HS-27A (cell line): ENCODE measurements at regions not wholly inside any gene's neighbourhood (a gene's known extent, or its start where the extent isn't known, plus 50 kb on each side); places are given as distances from the start of the nearest gene placed in this dataset.
"Not testable (repeated sequence)": the region's sequence is repeated elsewhere in the genome, so short reads cannot be mapped to it uniquely, and the experiment has no call there.

Source experiments
- DNase-seq: peaks from one replicate; pipeline ENCODE4 v3.0.0-alpha.2; 2012; ENCODE audit warnings: low read depth, missing footprints

DNA sequence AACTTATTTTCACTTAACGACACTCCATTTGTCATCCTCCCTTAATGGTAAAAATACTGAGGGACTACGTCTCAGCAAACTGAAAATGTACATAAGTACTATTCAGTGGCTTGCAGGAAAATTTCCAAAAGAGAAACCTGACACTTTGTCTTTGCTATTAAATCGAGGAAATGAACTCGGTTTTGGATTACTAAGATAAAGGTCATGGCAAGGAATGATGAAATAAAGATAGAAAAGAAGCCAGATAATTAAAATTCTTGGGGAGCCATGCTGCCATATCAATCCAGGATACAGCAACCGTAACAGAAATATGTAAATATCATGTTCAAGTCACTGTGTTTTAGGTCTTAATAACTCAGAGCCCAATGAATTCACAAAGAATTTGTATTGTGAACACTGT lies 647.8 kb downstream of the CDH9 start:
- DNase-seq = no peak

DNA sequence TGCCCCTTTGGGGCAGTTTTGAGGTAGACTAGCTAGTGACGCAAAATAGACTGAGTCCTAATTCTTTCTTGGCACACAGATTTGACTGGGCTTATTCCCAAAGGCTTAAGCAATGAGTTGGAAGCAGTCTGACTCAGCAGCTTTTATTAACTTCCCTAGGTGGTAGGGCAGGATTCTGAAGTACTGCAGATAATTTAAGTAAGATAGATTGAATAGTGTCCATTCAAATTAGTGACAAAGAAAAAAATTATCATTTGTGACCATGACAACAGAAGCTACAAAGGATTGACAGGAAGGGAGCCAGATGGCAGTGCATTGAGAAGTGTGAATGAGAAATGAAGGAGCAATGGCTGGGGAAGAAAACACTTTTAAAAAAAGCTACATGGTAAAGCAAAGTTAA lies 649.4 kb downstream of the CDH9 start:
- no peak for DNase-seq

DNA sequence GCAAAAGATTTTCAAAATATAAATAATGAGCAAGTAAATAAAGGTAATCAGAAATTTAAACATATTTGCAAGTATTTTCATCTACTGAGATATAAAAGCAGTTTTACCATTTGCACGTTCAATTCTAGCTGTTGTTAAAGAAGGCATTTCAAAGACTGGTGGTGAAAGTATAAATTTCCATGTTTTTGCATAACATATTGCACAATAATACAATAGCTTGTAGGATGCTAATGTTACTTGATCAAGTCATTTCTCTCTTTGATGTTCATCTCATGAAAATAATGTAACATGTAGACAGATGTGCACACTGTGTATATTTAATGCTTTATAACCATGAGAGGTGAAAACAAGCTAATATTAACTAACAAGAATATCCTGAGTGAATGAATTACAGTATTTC lies 651.9 kb downstream of the CDH9 start:
- DNase-seq = no peak

DNA sequence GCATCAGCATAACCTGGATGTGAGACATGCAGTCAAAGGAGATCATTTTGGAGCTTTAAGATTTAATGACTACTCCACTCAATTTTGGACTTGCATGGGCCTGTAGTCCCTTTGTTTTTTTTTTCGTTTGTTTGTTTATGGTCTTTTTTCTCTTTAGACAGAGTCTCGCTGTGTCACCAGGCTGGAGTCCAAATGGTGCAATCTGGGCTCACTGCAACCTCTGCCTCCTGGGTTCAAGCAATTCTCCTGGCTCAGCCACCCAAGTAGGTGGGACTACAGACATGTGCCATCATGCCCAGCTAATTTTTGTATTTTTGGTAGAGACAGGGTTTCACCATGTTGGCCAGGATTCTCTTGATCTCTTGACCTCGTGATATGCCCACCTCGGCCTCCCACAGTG lies 673.8 kb downstream of the CDH9 start:
- not testable (repeated sequence) for DNase-seq

DNA sequence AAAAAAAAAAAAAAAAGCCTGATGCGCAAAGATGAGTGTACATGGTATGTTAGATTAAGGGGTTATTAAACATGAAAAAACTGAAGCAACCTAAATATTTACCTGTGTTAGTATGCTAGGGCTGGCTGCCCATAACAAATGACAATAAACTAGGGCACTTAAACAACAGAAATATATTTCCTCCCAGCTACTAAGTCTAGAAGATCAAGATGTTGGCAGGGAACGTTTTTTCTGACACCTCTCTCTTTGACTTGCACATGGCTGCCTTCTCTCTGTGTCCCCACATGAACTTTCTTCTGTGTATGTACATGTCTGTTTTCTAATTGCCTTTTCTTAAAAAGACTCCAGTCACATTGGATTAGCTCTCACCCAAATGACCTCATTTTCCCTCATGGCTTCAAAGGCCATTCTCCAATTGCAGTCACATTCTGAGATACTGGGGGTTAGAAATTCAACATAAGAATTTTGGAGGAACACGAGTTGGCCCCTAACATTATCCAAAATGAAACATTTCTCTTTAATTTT lies 694.5 kb downstream of the CDH9 start:
- DNase-seq = no peak

GRCh38 chr5:26339576-26339975 lies 698.8 kb downstream of the CDH9 start:
- no peak for DNase-seq

DNA sequence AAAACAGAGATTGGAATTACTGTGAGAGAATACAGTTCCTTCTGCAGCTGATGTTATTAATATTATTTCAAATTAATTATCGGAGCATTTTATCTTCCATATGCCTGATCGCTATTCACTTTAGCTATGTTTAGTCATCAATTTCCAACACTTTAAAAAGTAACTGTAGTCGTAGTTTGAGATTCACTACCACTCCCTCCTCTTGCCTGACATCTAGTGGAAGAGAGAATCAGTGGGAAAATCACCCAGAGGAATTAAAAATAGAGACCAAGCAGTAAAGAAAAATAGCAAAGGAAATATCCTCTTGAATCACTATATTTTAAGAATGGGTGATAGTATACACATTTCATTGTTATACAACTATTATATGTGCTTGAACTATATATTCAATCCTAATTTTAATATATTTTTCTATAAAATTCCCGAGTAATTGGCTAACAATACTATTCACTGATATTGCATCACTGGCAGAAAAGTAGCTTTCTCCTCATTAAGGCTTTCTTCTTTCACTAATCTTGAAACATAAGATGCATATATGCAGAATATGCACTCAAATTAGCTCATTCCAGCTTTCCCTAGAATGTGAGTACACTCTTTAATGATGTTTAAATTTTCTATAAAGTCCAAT lies 708.7 kb downstream of the CDH9 start:
- DNase-seq = no peak

- no peak for DNase-seq
Observed at GRCh38 chr5:26326153-26326759, 712.1 kb downstream of the CDH9 start.

DNA sequence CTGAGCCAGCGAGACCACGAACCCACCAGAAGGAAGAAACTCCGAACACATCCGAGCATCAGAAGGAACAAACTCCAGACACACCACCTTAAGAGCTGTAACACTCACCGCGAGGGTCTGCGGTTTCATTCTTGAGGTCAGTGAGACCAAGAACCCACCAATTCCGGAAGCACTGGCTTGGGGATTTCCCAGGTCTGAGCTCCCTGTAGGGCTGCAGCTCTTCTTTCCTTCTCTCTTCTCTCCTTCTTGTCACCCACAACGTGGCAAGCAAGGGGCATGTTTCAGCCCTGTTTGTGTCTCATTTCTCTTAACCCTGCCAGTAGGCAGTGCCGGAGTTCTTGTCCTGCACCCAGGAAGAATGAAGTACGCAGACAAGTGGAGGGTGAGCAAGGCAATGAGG lies 713.0 kb downstream of the CDH9 start:
- DNase-seq = not testable (repeated sequence)

DNA sequence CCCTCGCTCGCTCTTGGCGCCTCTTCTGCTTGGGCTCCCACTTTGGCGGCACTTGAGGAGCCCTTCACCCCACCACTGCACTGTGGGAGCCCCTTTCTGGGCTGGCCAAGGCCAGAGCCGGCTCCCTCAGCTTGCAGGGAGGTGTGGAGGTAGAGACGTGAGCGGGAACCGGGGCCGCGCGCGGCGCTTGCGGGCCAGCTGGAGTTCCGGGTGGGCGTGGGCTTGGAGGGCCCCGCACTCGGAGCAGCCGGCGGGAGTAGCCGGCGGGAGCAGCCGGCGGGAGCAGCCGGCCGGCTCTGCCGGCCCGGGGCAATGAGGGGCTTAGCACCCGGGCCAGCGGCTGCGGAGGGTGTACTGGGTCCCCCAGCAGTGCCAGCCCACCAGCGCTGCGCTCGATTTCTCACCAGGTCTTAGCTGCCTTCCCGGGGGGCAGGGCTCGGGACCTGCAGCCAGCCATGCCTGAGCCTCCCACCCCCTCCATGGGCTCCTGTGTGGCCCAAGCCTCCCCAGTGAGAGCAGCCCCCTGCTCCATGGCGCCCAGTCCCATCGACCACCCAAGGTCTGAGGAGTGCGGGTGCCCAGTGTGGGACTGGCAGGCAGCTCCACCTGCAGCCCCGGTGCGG lies 714.0 kb downstream of the CDH9 start:
- not testable (repeated sequence) for DNase-seq

GRCh38 chr5:26323794-26324193 lies 714.6 kb downstream of the CDH9 start:
- no peak for DNase-seq

GRCh38 chr5:26321278-26321677 lies 717.1 kb downstream of the CDH9 start:
- no peak for DNase-seq

DNA sequence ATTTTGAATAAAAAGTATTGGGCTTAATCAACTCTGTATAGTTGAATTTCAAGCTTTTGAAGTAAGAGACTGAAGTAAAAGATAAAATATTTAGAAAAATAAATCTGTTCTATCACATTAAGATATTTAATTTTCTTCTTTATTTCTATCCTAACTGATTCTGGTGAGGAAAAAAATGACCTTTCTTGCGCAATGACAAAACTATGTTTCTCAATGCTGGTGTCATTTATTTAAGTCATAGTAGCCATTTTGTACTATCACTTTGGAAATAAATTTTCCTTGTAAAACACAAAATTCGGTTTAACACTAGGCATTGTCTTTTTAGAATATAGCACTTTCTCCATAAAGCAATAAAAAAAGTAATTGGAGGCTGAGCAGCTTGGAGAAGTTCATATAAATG lies 728.0 kb downstream of the CDH9 start:
- no peak for DNase-seq

- DNase-seq = no peak
Observed at GRCh38 chr5:26295541-26295940, 742.8 kb downstream of the CDH9 start.

GRCh38 chr5:26282190-26282589 lies 756.2 kb downstream of the CDH9 start:
- no peak for DNase-seq

DNA sequence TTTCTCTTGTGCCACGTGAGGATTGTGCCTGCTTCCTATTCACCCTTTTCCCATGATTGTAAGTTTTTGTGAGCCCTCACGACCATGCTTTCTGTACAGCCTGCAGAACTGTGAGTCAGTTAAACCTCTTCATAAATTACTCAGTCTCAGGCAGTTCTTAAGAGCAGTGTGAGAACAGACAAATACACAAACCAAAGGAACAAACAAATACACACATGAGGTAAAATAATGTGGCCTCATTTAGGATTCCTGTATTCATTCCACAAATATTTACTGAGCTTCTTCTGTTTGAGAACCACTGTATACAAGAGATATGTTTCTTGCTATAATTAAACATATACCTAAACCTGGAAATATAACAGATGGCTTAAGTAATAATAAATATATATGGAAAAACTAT lies 760.3 kb downstream of the CDH9 start:
- no peak for DNase-seq

- DNase-seq = no peak
Observed at GRCh38 chr5:26259081-26259480, 779.3 kb downstream of the CDH9 start.

GRCh38 chr5:26245321-26245720 lies 793.1 kb downstream of the CDH9 start:
- no peak for DNase-seq

DNA sequence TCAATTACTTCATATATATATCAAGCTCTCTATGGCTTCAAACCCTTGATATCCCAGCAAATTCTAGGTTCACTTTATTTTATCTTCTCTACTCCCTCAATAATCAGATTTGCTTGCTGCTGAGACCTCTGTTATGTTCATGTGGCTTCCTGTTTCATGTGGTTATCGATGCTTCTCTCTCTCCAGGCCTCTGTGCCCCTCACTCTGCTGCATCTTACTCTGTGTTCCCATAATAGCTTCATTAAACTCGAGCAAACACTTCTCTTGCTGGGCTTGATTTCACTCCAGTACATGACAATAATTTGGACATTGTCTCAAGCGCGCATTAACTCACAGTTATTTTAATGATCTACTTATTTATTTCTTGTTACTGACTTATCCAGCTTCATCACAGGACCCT lies 798.8 kb downstream of the CDH9 start:
- no peak for DNase-seq

DNA sequence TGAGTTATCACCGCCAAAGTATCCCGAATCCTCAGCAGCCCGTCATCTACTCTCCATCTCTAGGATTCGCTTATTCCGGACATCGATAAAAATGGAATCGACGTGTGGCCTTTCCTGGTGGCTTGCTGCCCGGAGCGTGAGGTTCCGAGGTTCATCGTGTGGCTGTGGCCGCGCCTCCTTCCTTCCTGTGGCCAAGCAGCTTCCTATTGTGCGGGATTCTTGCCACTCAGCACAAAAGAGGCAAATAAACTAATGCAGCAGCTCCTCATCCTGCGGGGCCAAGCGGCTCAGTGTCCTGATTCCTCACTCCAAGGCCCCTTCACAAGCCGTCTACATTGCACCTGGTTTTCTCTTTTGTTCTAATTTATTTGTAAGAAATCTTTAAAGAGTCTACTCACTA lies 800.9 kb downstream of the CDH9 start:
- no peak for DNase-seq

GRCh38 chr5:26236936-26237335 lies 801.5 kb downstream of the CDH9 start:
- DNase-seq = no peak

- no peak for DNase-seq
Observed at GRCh38 chr5:26232706-26233105, 805.7 kb downstream of the CDH9 start.

DNA sequence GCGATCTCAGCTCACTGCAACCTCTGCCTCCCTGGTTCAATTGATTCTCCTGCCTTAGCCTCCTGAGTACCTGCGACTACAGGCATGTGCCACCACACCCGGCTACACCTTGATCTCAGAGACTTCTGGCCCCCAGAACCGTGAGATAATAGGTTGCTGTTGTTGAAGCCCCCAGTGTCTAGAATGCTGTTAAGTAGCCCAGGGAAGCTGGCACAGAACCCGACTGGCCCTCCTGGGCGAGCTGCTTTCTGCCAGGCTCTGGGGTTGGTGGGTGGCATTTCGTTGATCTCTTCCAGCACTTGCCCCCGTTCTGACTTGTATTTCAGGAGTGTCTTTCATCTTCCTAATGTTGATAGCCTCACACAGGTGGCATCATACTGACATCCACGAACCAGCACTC lies 807.1 kb downstream of the CDH9 start:
- no peak for DNase-seq

- no peak for DNase-seq
Observed at GRCh38 chr5:26229848-26230247, 808.5 kb downstream of the CDH9 start.
